ENCODE measurements at regions not wholly inside any gene's neighbourhood (a gene's known extent, or its start where the extent isn't known, plus 50 kb on each side); places are given as distances from the start of the nearest gene placed in this dataset.

DNA sequence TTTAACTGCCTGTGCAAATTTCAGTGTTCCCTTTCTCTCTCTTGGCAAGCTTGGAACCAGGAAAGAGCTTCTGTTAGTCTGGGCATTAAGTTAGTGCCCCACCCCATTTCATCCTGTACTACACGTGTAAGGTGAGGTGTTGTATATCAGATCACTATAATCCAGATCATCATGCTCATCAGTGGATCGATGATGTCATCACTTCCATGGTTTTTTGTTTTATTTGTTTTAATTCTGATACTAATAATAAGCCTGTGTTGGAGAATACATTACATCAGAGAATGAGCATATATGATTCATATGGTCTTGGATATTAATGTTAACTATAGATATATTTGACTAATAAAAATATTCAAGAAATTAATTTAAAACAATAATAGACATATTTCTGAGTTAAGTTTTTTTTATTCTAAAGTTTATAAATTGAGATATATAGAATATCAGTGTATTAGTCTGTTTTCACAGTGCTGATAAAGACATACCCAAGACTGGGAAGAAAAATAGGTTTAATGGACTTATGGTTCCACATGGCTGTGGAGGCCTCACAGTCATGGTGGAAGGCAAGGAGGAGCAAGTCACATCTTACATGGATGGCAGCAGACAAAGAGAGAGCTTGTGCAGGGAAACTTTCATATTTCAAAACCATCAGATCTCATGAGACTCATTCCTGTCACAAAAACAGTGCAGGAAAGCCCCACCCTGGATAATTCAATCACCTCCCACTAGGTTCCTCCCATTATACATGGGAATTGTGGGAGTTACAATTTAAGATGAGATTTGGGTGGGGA is 588.3 kb upstream of the B3GALT2 start:
- DNase-seq: no peak

DNA sequence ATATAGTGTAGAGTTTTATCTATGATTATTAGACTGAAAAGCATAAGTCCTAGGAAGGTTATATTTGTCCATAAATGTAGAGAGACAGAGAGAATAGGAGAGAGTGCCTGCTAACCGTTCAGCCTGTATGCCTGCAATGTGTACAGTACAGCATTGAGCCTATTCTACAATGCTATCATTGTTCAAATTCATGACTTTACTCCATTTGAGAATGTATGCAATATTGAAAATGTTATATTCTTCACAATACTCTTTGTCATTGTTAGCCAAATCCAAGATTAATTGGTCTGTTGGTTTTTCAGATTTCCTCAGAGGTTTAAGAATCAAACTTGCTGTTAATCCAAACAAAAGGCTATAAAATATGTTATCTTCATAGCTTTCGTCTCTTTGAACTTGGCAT is 585.2 kb upstream of the B3GALT2 start:
- DNase-seq: no peak

GRCh38 chr1:193769651-193770050 is 583.2 kb upstream of the B3GALT2 start:
- DNase-seq: no peak

- peak; percentile 47 for DNase-seq
These were observed 581.5 kb upstream of the B3GALT2 start for GRCh38 chr1:193767886-193768285.

GRCh38 chr1:193766329-193766728 is 579.9 kb upstream of the B3GALT2 start:
- DNase-seq: no peak

GRCh38 chr1:193763266-193763665 is 576.9 kb upstream of the B3GALT2 start:
- no peak for DNase-seq

GRCh38 chr1:193762236-193762635 is 575.8 kb upstream of the B3GALT2 start:
- no peak for DNase-seq

- no peak for DNase-seq
These were observed 569.0 kb upstream of the B3GALT2 start for GRCh38 chr1:193755441-193755840.

- DNase-seq: no peak
These were observed 568.5 kb upstream of the B3GALT2 start for GRCh38 chr1:193754732-193755427.

DNA sequence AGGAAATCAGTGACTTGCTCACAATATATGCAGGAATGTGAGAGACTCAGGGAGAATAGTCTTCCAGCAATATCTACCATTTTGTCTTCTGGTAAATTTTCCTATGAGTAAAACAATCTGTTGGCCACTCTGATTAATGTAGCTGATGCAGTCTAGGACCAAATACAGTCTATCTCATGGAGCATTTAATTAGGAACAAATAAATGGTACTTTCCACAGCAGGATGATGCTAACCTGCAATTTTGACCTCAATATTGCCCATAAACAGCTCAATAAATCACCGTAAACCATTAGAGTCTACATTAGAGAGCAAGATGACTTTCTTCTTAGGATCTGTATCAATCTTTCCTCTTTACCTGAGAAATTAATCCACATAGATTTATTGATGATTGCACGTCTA is 567.7 kb upstream of the B3GALT2 start:
- no peak for DNase-seq

DNA sequence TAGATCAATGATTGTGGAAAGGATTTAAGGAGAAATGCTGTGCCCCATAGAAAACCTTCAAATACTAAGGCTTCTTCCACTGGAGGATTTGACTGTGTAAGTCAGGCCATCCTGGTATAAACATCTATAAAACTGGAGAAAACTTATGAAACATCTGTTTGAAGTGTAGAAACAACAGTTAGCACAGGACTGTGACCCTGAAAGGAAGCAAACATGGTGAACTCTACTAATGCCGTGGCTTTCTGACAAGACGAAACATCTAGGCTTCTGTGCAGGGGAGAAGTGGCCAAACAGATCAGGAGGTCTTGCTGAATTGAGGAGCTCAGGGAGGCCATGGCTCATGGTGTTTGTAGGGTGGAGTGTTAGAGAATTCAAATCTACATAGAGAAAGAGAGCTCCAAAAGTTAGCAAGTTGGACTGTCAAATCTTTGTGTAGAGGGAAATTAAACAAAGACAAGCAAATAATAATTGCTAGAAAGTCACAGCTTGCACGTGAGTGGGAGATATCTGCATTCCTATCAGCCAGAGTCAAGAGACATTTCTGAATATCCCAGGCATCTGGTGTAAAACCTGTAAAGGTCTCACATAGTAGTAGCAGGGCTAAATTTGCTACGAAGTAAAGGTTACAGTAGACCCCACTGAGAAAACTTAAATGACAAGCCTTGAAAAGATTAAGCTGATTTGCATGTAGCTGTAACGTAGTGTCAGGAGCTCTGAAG is 566.8 kb upstream of the B3GALT2 start:
- DNase-seq: no peak

DNA sequence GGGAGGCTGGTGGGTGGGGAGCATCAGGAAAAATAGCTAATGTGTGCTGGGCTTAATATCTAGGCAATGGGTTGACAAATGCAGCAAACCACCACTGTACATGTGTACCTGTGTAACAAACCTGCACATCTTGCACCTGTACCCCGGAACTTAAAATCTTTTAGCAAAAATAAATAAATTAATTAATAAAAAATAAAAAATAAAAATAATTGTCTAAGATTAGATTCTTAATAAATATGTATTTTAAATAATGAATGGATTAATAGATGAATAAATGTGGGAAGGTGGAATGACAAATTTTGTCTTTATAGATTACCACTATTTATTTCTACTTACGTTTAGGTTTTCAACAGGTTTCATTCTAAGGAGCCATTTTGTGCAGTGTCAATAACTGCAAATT is 563.5 kb upstream of the B3GALT2 start:
- no peak for DNase-seq

- no peak for DNase-seq
These were observed 561.2 kb upstream of the B3GALT2 start for GRCh38 chr1:193747579-193747978.

GRCh38 chr1:193741228-193741627 is 554.8 kb upstream of the B3GALT2 start:
- DNase-seq: no peak

- no peak for DNase-seq
These were observed 554.3 kb upstream of the B3GALT2 start for GRCh38 chr1:193740762-193741161.

- DNase-seq: no peak
These were observed 550.1 kb upstream of the B3GALT2 start for GRCh38 chr1:193736507-193736906.

GRCh38 chr1:193733674-193734073 is 547.3 kb upstream of the B3GALT2 start:
- no peak for DNase-seq

GRCh38 chr1:193730017-193730416 is 543.6 kb upstream of the B3GALT2 start:
- no peak for DNase-seq

DNA sequence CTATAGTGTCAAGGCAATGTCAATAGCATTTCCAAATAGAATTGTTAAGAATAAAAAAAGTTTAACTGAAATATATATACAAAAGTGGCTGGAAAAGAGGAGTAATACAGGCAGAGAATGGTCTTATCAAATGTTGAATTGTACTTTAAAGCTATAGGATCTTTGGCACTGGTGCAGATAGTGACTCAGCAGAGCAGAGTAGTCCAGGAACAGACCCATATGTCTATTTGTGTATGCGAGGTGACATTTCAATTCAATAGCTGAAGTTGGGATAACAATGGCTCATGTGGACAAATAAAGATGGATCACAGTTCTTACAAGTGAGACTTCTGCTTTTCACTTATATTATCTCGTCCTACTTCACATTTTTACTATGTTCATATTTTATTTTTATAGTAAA is 543.0 kb upstream of the B3GALT2 start:
- no peak for DNase-seq

DNA sequence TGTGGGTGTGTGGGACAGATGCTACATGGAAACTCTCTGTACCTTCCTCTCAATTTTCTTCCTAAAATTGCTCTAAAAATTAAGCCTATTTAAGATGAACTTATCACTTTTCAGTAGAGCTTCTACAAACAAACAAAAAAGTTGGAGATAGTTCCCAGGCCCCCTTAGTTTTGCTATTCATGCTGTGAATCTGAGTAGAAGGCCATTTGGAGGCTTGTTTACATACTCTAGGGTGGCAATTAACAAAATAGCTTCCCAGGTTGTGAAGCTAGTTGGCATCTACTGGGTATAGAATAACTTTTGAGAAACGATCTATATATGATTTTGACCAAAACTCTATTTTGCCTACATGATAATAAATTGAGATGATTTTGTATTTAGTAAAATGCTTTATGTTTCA is 541.4 kb upstream of the B3GALT2 start:
- no peak for DNase-seq

DNA sequence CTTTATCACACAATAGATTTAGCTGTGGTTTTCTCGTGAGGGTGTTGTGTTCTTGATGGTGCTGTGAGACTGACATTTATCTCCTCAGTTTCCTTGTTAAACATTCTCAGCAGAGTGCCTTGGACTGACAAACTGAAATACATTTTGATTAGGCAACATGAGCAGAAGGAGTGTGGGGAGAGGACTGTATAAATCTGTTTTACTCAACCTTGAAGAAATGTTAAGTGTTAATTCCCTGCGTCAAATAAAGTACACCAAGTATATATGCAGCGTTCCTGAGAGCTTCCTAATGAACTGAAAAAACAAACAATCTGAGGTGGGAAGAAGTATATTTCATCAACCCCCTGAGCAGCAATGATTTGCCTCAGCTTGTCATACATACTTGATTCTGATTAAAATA is 540.3 kb upstream of the B3GALT2 start:
- no peak for DNase-seq

DNA sequence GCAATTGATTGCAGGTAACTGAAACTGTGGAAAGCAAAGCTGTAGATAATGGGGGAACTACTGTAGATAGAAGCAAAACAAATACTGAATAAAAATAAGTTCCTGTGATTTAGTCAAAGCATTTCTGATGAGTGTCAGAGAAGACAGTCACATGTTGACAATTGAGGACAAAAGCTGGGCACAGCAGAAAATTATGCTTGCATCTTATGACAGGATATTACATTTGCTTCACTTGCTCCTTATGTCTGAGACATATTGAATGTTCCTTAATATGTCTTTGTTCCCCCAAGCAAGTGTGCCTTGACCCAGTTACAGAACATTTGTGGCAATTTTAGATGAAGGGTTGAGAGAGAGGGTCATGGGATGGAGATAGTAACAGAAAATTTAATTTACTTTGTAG is 526.0 kb upstream of the B3GALT2 start:
- no peak for DNase-seq

DNA sequence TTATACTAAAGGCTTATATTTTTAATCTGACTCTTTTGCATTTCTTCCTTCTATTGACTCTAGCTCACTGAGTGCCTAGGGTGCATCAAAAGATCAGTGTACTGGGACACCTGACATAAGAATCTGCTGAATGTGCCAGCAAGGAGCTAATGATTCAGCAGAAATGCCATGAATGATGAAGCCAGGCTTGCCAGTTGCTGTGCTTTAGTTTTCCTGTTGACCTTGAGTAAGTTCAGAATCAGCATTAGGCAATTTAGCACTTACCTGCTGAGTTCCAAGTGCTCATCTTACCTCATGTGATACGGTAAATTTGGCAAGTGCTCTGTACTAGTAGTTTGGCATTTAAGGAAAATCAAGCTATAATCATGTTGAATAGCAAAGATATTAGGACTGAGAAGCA is 523.2 kb upstream of the B3GALT2 start:
- no peak for DNase-seq

Measured in left kidney (tissue), 1 donor.